ENCODE measurements at regions not wholly inside any gene's neighbourhood (a gene's known extent, or its start where the extent isn't known, plus 50 kb on each side); places are given as distances from the start of the nearest gene placed in this dataset.

DNA sequence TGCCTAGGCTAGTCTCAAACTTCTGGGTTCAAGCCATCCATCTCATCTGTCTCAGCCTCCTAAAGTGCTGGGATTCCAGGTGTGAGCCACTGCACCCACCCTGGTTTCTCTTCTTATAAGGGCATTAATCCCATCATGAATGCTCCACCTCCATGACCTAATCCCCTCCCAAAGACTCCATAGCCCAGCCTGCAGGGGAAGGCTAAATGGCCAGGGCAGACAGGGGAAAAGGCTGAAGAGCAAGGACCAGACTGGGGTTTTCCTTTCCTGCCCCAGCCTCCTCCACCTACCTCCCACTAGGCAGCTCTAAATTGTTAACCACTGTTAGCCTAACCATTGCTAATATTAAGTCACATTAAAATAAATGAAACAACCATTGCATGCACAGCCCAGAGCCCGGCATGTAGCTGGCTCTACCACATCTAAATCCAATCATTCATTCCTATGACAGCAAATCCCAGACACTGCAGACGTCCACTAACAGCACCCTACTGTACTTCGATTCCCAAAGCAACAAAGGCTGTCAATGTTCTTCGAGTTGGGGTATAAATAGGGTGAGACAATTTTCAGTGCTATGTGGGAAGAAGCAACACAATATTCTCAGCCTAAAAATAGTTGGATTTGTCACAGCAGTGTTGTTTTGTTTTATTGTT is 243.2 kb upstream of the ARID1B start:
- TF ChIP-seq CTCF (conservative IDR thresholded peaks at IDR 0.05; ENCODE audit: low read depth in 2 of 2) = no peak
- no peak for TF ChIP-seq POLR2AphosphoS5 (IDR thresholded peaks at IDR 0.05; ENCODE audit: low read depth)

Measured in GM23338 (cell line).